Endothelial cell (in vitro differentiated cells): ENCODE measurements at regions not wholly inside any gene's neighbourhood (a gene's known extent, or its start where the extent isn't known, plus 50 kb on each side); places are given as distances from the start of the nearest gene placed in this dataset.
A peak's percentile ranks its signal among the peaks of the same experiment; 100 is the strongest.
"Not testable (repeated sequence)": the region's sequence is repeated elsewhere in the genome, so short reads cannot be mapped to it uniquely, and the experiment has no call there.

Experiments
- DNase-seq: peaks from one replicate; pipeline ENCODE4 v3.0.0; 2021; ENCODE audit warnings: low spot score
- H3K27ac Mint-ChIP-seq: one replicate; pipeline ENCODE4 v1.8.0; 2021; ENCODE audit warnings: mixed read lengths, inconsistent platforms; ENCODE audit not compliant: unreplicated experiment
- H3K27me3 Mint-ChIP-seq: one replicate; pipeline ENCODE4 v1.8.0; 2021; ENCODE audit warnings: mild to moderate bottlenecking, moderate library complexity, mixed read lengths, inconsistent platforms; ENCODE audit not compliant: unreplicated experiment
- H3K36me3 Mint-ChIP-seq: one replicate; pipeline ENCODE4 v1.8.0; 2021; ENCODE audit warnings: mild to moderate bottlenecking, low read depth, mixed read lengths, inconsistent platforms; ENCODE audit not compliant: unreplicated experiment
- H3K4me1 Mint-ChIP-seq: one replicate; pipeline ENCODE4 v1.8.0; 2021; ENCODE audit warnings: mild to moderate bottlenecking, mixed read lengths, inconsistent platforms; ENCODE audit not compliant: unreplicated experiment
- H3K4me3 Mint-ChIP-seq: one replicate; pipeline ENCODE4 v1.8.0; 2021; ENCODE audit warnings: mild to moderate bottlenecking, mixed read lengths, inconsistent platforms; ENCODE audit not compliant: unreplicated experiment
- H3K9me3 Mint-ChIP-seq: one replicate; pipeline ENCODE4 v1.8.0; 2021; ENCODE audit warnings: mixed read lengths, inconsistent platforms; ENCODE audit not compliant: unreplicated experiment
- CTCF ChIP-seq: fragments of 200-600 bp; sonication (generic); IDR thresholded peaks from one replicate; pipeline ENCODE4 v1.5.0; 2021; ENCODE audit warnings: antibody characterized with exemption; ENCODE audit not compliant: unreplicated experiment

GRCh38 chr9:97140566-97140965 is 101.6 kb upstream of the CTSV start:
- H3K4me1 Mint-ChIP-seq: peaks cover 8% of the 10 kb centered on the region
- no peak overlapping the region for H3K4me3 Mint-ChIP-seq
- H3K27me3 Mint-ChIP-seq: peaks cover 2% of the 10 kb centered on the region
- no peaks in the 10 kb centered on the region for H3K9me3 Mint-ChIP-seq
- no peak overlapping the region for H3K27ac Mint-ChIP-seq
- no peak for DNase-seq
- H3K36me3 Mint-ChIP-seq: no peaks in the 10 kb centered on the region
- TF ChIP-seq CTCF: no peak

GRCh38 chr9:97136421-97136820 is 97.5 kb upstream of the CTSV start:
- H3K27me3 Mint-ChIP-seq: peaks cover 6% of the 10 kb centered on the region
- no peak overlapping the region for H3K4me3 Mint-ChIP-seq
- no peak for TF ChIP-seq CTCF
- H3K27ac Mint-ChIP-seq: no peak overlapping the region
- H3K4me1 Mint-ChIP-seq: peaks cover 8% of the 10 kb centered on the region
- H3K9me3 Mint-ChIP-seq: no peaks in the 10 kb centered on the region
- DNase-seq: no peak
- peaks cover 6% of the 10 kb centered on the region for H3K36me3 Mint-ChIP-seq

- DNase-seq, H3K36me3 Mint-ChIP-seq, H3K27ac Mint-ChIP-seq, H3K27me3 Mint-ChIP-seq, H3K4me3 Mint-ChIP-seq, H3K4me1 Mint-ChIP-seq, H3K9me3 Mint-ChIP-seq: not testable (repeated sequence)
Measured at GRCh38 chr9:97133966-97134365, 95.0 kb upstream of the CTSV start.

GRCh38 chr9:97132865-97133264 is 93.9 kb upstream of the CTSV start:
- H3K27ac Mint-ChIP-seq: no peak overlapping the region
- peaks cover 10% of the 10 kb centered on the region for H3K36me3 Mint-ChIP-seq
- H3K27me3 Mint-ChIP-seq: peaks cover 8% of the 10 kb centered on the region

GRCh38 chr9:97130864-97131263 is 91.9 kb upstream of the CTSV start:
- H3K9me3 Mint-ChIP-seq, DNase-seq, H3K4me3 Mint-ChIP-seq, H3K27me3 Mint-ChIP-seq, H3K27ac Mint-ChIP-seq, H3K4me1 Mint-ChIP-seq, H3K36me3 Mint-ChIP-seq: not testable (repeated sequence)

More at GRCh38 chr9:97132865-97133264, 93.9 kb upstream of the CTSV start:
- Mint-ChIP-seq H3K4me3 (peak overlapping the region; percentile 12), H3K9me3 (no peaks in the 10 kb centered on the region), H3K4me1 (peaks cover 8% of the 10 kb centered on the region)
- DNase-seq: no peak
- no peak for TF ChIP-seq CTCF

GRCh38 chr9:97130387-97130786 is 91.4 kb upstream of the CTSV start:
- H3K27me3 Mint-ChIP-seq, H3K36me3 Mint-ChIP-seq, H3K4me1 Mint-ChIP-seq, DNase-seq, H3K27ac Mint-ChIP-seq, H3K4me3 Mint-ChIP-seq, H3K9me3 Mint-ChIP-seq: not testable (repeated sequence)

GRCh38 chr9:97128919-97129318 is 90.0 kb upstream of the CTSV start:
- Mint-ChIP-seq H3K27me3 (peaks cover 6% of the 10 kb centered on the region), H3K4me3 (no peak overlapping the region), H3K9me3 (no peaks in the 10 kb centered on the region), H3K4me1 (peaks cover 5% of the 10 kb centered on the region), H3K36me3 (peaks cover 10% of the 10 kb centered on the region), H3K27ac (no peak overlapping the region)
- no peak for DNase-seq
- no peak for TF ChIP-seq CTCF
